H1 (cell line): ENCODE measurements at regions not wholly inside any gene's neighbourhood (a gene's known extent, or its start where the extent isn't known, plus 50 kb on each side); places are given as distances from the start of the nearest gene placed in this dataset.

ENCODE experiments used
- CHD2 ChIP-seq: IDR thresholded peaks from 2 replicates; pipeline ENCODE4 v1.6.1; 2012; ENCODE audit warnings: low read length, improper control_type of control experiment
- NRF1 ChIP-seq: IDR thresholded peaks from 2 replicates; pipeline ENCODE4 v1.6.1; 2011; ENCODE audit warnings: mild to moderate bottlenecking, low read depth, low read length, improper control_type of control experiment
- TAF1 ChIP-seq: IDR thresholded peaks from 2 replicates; pipeline ENCODE4 v1.6.1; 2011; ENCODE audit warnings: mild to moderate bottlenecking, low read depth, low read length

DNA sequence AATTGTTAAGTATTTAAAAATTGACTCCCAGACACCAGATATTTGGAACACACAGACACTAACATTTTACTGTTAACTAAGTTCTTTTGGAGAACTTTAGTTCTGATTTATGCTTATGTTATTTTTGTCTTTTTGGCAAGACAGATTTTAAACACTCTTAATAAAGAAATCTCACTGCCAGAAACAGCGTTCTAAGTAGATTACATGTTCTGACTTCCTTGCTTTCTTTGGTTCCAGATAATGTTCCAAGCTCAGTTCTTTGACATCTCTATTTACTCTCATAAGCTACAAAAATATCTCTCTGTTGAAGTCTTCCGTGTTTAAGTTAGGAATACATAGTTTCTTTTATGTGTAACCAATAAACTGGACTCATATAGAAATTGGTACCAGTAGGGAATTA, 1699.6 kb downstream of the OTOL1 start (continued):
- TF ChIP-seq CHD2 (no peak), TAF1 (no peak), NRF1 (no peak)
